GM12878 (cell line): ENCODE measurements at regions not wholly inside any gene's neighbourhood (a gene's known extent, or its start where the extent isn't known, plus 50 kb on each side); places are given as distances from the start of the nearest gene placed in this dataset.

Experiments
- ATAC-seq: fragments of 200-7000 bp; cut with Tn5 transposase; 3 replicates; pipeline ENCODE4 v1.9.1; 2020; ENCODE audit warnings: mild to moderate bottlenecking, moderate library complexity
- BruUV-seq: library from RNA; stranded (reverse); fragments of 400-500 nt; replicated peaks from 2 replicates; lab custom pipeline; 2021; lab: Mats Ljungman, UMichigan
- CTCF ChIA-PET: fragments of 300-600 bp; sonication (Branson Sonifier 250); formaldehyde crosslinking; extraction: SDS; loops from one replicate; lab custom pipeline; 2021; ENCODE audit warnings: inconsistent platforms; lab: Yijun Ruan, JAX
- POLR2A ChIA-PET: fragments of 350-600 bp; formaldehyde crosslinking; extraction: SDS; loops from one replicate; lab custom pipeline; 2021; ENCODE audit warnings: inconsistent platforms; lab: Charles Lee
- RAD21 ChIA-PET: fragments of 300-600 bp; sonication (Branson Sonifier 250); formaldehyde crosslinking; loops from one replicate; lab custom pipeline; 2023; ENCODE audit warnings: antibody characterized with exemption; ENCODE audit not compliant: unreplicated experiment; lab: Charles Lee
- SMC1A ChIA-PET: fragments of 300-600 bp; sonication (Branson Sonifier 250); formaldehyde crosslinking; loops from one replicate; lab custom pipeline; 2023; ENCODE audit not compliant: unreplicated experiment, uncharacterized antibody; lab: Charles Lee
- DNase-seq: peaks from one replicate; pipeline ENCODE4 v3.0.0-alpha.2; 2011; ENCODE audit warnings: low read depth, low spot score
- FAIRE-seq: peaks from 3 replicates; lab custom pipeline; 2011; peaks lifted over from hg19 to GRCh38; lab: Jason Lieb, UNC
- H2AFZ ChIP-seq: 2 replicates; pipeline ENCODE4 v1.6.0; 2011; ENCODE audit warnings: low read depth, low read length, control low read depth; ENCODE audit not compliant: control insufficient read depth
- H3K27ac ChIP-seq: 2 replicates; pipeline ENCODE4 v1.5.1; 2011; ENCODE audit warnings: control low read depth; ENCODE audit not compliant: control insufficient read depth, insufficient read depth
- H3K27me3 ChIP-seq, 2 experiments: replicated peaks in 1 of 2; 2 replicates each; pipeline versions ENCODE4 v1.6.0 to v1.6.1; 2011; ENCODE audit warnings: low read length in 1 of 2; ENCODE audit not compliant: control insufficient read depth in 2 of 2, insufficient read depth in 2 of 2
- H3K36me3 ChIP-seq, 2 experiments: 2 replicates each; pipeline ENCODE4 v1.5.1; 2011; ENCODE audit warnings: low read length in 1 of 2; ENCODE audit not compliant: control insufficient read depth in 2 of 2, insufficient read depth in 2 of 2
- H3K4me1 ChIP-seq: 2 replicates; pipeline ENCODE4 v1.6.1; 2011; ENCODE audit warnings: mild to moderate bottlenecking, low read length, moderate library complexity, mixed read lengths; ENCODE audit not compliant: control insufficient read depth, insufficient read depth
- H3K4me2 ChIP-seq: 2 replicates; pipeline ENCODE4 v1.6.0; 2011; ENCODE audit warnings: control low read depth; ENCODE audit not compliant: control insufficient read depth, insufficient read depth
- H3K4me3 ChIP-seq: fragments of 200-600 bp; sonication (generic); 2 replicates; pipeline ENCODE4 v1.5.1; 2016
- H3K79me2 ChIP-seq: 2 replicates; pipeline ENCODE4 v1.6.0; 2011; ENCODE audit warnings: low read length; ENCODE audit not compliant: control insufficient read depth, insufficient read depth
- H3K9ac ChIP-seq: 2 replicates; pipeline ENCODE4 v1.8.0; 2011; ENCODE audit warnings: low read length, control low read depth, mixed read lengths; ENCODE audit not compliant: control insufficient read depth, insufficient read depth
- H3K9me3 ChIP-seq: replicated peaks from 3 replicates; pipeline ENCODE4 v1.5.1; 2011; ENCODE audit warnings: mild to moderate bottlenecking, low read length; ENCODE audit not compliant: control insufficient read depth, insufficient read depth
- H4K20me1 ChIP-seq: 2 replicates; pipeline ENCODE4 v1.6.0; 2011; ENCODE audit not compliant: control insufficient read depth, insufficient read depth
- CBFB ChIP-seq: IDR thresholded peaks from 2 replicates; pipeline ENCODE4 v1.6.1; 2016; ENCODE audit warnings: antibody characterized with exemption, low read depth
- CHD2 ChIP-seq: IDR thresholded peaks from 2 replicates; pipeline ENCODE4 v1.6.1; 2011; ENCODE audit warnings: low read depth, low read length, improper control_type of control experiment, borderline replicate concordance
- CHD4 ChIP-seq: fragments of 200-600 bp; sonication (generic); IDR thresholded peaks from 2 replicates; pipeline ENCODE4 v1.6.1; 2016; ENCODE audit warnings: mild to moderate bottlenecking
- HDGF ChIP-seq: fragments of 450-650 bp; IDR thresholded peaks from 2 replicates; pipeline ENCODE4 v1.6.1; 2016; ENCODE audit warnings: antibody characterized with exemption
- IKZF1 ChIP-seq: fragments of 450-650 bp; conservative IDR thresholded peaks from 2 replicates; pipeline ENCODE4 v1.6.1; 2017; ENCODE audit warnings: antibody characterized with exemption, mild to moderate bottlenecking
- JUND ChIP-seq: IDR thresholded peaks from 2 replicates; pipeline ENCODE4 v1.6.1; 2012; ENCODE audit warnings: low read depth, mild to moderate bottlenecking, low read length, improper control_type of control experiment, moderate library complexity
- KLF5 ChIP-seq: fragments of 450-650 bp; IDR thresholded peaks from 2 replicates; pipeline ENCODE4 v1.6.1; 2014; ENCODE audit warnings: mild to moderate bottlenecking; ENCODE audit not compliant: partially characterized antibody
- MLLT1 ChIP-seq: fragments of 450-650 bp; IDR thresholded peaks from 2 replicates; pipeline ENCODE4 v1.6.1; 2016; ENCODE audit warnings: mild to moderate bottlenecking
- MTA3 ChIP-seq: IDR thresholded peaks from 2 replicates; pipeline ENCODE4 v1.6.1; 2012; ENCODE audit warnings: low read length, inconsistent platforms, borderline replicate concordance
- PKNOX1 ChIP-seq: fragments of 450-650 bp; IDR thresholded peaks from 2 replicates; pipeline ENCODE4 v1.6.1; 2016; ENCODE audit warnings: mild to moderate bottlenecking
- POLR2AphosphoS5 ChIP-seq: IDR thresholded peaks from 2 replicates; pipeline ENCODE4 v1.6.1; 2011; ENCODE audit warnings: mild to moderate bottlenecking, low read length, inconsistent platforms
- SUPT20H ChIP-seq: IDR thresholded peaks from 2 replicates; pipeline ENCODE4 v1.6.1; 2011; ENCODE audit warnings: low read depth, mild to moderate bottlenecking, low read length, moderate library complexity, borderline replicate concordance; ENCODE audit not compliant: control insufficient read depth
- SUZ12 ChIP-seq: fragments of 200-600 bp; sonication (generic); IDR thresholded peaks from one replicate; pipeline ENCODE4 v1.6.1; 2018; ENCODE audit warnings: antibody characterized with exemption, mild to moderate bottlenecking; ENCODE audit not compliant: unreplicated experiment
- TCF12 ChIP-seq: IDR thresholded peaks from 2 replicates; pipeline ENCODE4 v1.6.1; 2011; ENCODE audit warnings: low read depth, mild to moderate bottlenecking, low read length
- TCF3 ChIP-seq: IDR thresholded peaks from 2 replicates; pipeline ENCODE4 v1.6.1; 2012; ENCODE audit warnings: low read depth, mild to moderate bottlenecking, low read length, borderline replicate concordance; ENCODE audit not compliant: insufficient read depth
- ZNF687 ChIP-seq: fragments of 450-650 bp; IDR thresholded peaks from 2 replicates; pipeline ENCODE4 v1.6.1; 2017; ENCODE audit warnings: mild to moderate bottlenecking, moderate library complexity
- WGBS: methylation state at CpG from one replicate; pipeline ENCODE4 v1.1.6; 2016; ENCODE audit warnings: low lambda C conversion rate; ENCODE audit not compliant: insufficient replicate concordance, insufficient coverage; ENCODE audit errors: missing lambda C conversion rate; 5-methylcytosine and 5-hydroxymethylcytosine counted together
- in situ Hi-C: fragments of 300-500 bp; cut with MboI; formaldehyde crosslinking; loops from 9 replicates; pipeline ENCODE4 v1.14.3; 2018; ENCODE audit warnings: mixed read lengths
- intact Hi-C: fragments of 100-400 bp; cut with micrococcal nuclease; formaldehyde crosslinking; loops from one replicate; pipeline ENCODE4 v1.14.2; 2022; ENCODE audit not compliant: unreplicated experiment

- no peaks in the 10 kb centered on the region for H3K27me3 ChIP-seq
- SMC1A ChIA-PET: interaction anchor here (0.9 to 5.0 kb wide), 5 partner anchors 13 to 203 kb away, joined by 3 to 29 read pairs (median 7); no protein-coding TSS in a partner anchor
- H3K27ac ChIP-seq: no peak overlapping the region
- peaks cover 9% of the 10 kb centered on the region for H3K4me1 ChIP-seq
- FAIRE-seq: no peak
- 34% methylated on average over 2 of the region's 2 CpGs for WGBS
- no peaks in the 10 kb centered on the region for H4K20me1 ChIP-seq
- H3K36me3 ChIP-seq: no peaks in the 10 kb centered on the region
- in situ Hi-C loops (no loop called here), intact Hi-C loops (no loop called here)
- ATAC-seq: no peak
- no TSS peak for BruUV-seq
- H2AFZ ChIP-seq: no peak overlapping the region
- H3K4me2 ChIP-seq: no peak overlapping the region
- no peaks in the 10 kb centered on the region; the same call in 2 of the 3 replicates for H3K9me3 ChIP-seq
- POLR2A ChIA-PET: interaction anchor here (2.0 kb wide), 1 partner anchor 13 kb away, joined by 13 read pairs; no protein-coding TSS in a partner anchor
- TF ChIP-seq SUPT20H (no peak), TCF12 (no peak), CBFB (no peak), ZNF687 (no peak), MLLT1 (no peak), HDGF (no peak), MTA3 (no peak), TCF3 (no peak), CHD2 (no peak), CHD4 (no peak), JUND (no peak), POLR2AphosphoS5 (no peak), SUZ12 (no peak), IKZF1 (no peak), PKNOX1 (no peak), KLF5 (no peak)
- RAD21 ChIA-PET: interaction anchor here (0.7 to 1.5 kb wide), 4 partner anchors 19 to 220 kb away, joined by 3 to 6 read pairs (median 3); no protein-coding TSS in a partner anchor
- DNase-seq: no peak
- no peak overlapping the region for H3K9ac ChIP-seq
- H3K79me2 ChIP-seq: no peaks in the 10 kb centered on the region
- H3K4me3 ChIP-seq: no peak overlapping the region
- CTCF ChIA-PET: interaction anchor here (0.7 kb wide), 1 partner anchor 14 kb away, joined by 3 read pairs; no protein-coding TSS in a partner anchor
Measured at GRCh38 chr7:94174956-94175355, 170.8 kb upstream of the BET1 start.
